ENCODE measurements at regions not wholly inside any gene's neighbourhood (a gene's known extent, or its start where the extent isn't known, plus 50 kb on each side); places are given as distances from the start of the nearest gene placed in this dataset.

- FAIRE-seq: no peak
Measured at GRCh38 chr3:150170852-150171520, 200.3 kb upstream of the PFN2 start.

GRCh38 chr3:150169330-150169940, 198.7 kb upstream of the PFN2 start:
- FAIRE-seq: no peak
- DNase-seq (ENCODE audit: low spot score): no peak

More at GRCh38 chr3:150170852-150171520, 200.3 kb upstream of the PFN2 start:
- no peak for DNase-seq (ENCODE audit: low spot score)

GRCh38 chr3:150168698-150169097, 198.0 kb upstream of the PFN2 start:
- FAIRE-seq: no peak
- no peak for DNase-seq (ENCODE audit: low spot score)

DNA sequence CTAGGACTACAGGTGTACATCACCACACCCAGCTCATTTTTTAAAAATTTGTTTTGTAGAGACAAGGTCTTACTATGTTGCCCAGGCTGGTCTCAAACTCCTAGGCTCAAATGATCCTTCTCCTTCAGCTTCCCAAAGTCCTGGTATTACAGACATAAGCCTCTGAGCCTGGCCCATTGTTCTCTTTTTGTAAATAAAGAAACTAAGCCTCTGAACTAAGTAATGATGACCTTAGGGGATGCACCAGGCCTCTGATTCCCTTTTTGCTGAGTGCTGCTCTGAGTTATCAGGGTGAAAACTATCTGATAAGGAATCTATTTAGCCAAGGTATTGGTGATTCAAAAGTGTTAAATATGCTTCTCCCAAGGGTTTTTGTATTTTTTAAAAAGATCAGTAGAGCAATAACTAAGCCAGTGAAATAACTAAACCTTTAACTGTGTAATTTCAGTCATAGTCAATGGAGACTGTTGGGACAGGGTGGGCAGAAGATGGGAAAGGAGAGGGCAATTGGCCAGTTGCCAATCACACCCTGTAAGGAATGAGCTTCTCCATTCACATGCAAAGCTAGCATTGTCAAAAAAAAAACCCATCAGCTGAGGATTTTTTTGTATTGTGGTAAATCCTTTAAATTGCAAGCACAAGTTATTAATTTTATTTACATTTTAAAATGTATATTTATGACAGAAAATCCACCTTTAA, 194.8 kb upstream of the PFN2 start:
- no peak for FAIRE-seq

GRCh38 chr3:150161011-150161410, 190.3 kb upstream of the PFN2 start:
- FAIRE-seq (no peak), DNase-seq (ENCODE audit: low spot score) (no peak)

More for the DNA sequence above, 194.8 kb upstream of the PFN2 start:
- DNase-seq (ENCODE audit: low spot score): no peak

GRCh38 chr3:150158943-150159625, 188.4 kb upstream of the PFN2 start:
- DNase-seq (ENCODE audit: low spot score) (no peak), FAIRE-seq (no peak)

- no peak for FAIRE-seq
- DNase-seq (ENCODE audit: low spot score): no peak
Measured at GRCh38 chr3:150152567-150152966, 181.9 kb upstream of the PFN2 start.

DNA sequence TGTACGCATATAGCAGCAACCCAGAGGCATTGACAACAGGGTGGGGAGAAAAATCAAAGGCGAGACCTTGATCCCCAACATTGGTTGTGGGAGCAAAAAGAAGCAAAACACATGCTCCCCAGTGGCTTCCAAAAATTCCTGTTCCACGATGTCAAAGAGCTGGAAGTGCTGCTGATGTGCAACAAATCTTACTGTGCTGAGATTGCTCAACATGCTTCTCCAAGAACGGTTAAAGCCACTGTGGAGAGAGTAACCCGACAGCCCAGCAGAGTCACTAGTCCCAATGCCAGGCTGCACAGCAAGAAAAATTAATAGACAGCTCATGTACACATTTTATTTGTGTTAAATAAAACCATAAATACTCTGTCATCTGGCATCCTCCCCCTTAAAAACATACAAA, 179.9 kb upstream of the PFN2 start:
- FAIRE-seq (no peak), DNase-seq (ENCODE audit: low spot score) (no peak)

DNA sequence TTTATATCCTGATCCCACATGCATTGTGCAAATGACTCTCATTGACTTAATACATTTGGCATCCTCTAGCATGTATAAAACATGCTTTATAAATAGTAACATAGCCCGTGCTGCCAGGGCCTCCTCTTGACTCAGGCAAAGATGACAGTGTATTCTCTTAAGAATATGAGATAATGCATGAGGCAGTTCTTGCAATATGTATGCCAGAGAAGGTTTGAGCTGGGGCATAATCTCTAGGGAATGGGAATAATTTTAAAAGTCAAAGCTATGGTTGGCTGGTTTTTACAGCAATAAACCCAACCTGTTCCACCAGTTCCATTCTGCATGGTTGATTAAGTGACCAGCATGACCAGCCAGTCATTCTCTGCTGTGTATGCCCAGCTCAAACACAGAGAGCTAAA, 179.0 kb upstream of the PFN2 start:
- DNase-seq (ENCODE audit: low spot score) (peak; percentile 73), FAIRE-seq (peak; percentile 97)

DNA sequence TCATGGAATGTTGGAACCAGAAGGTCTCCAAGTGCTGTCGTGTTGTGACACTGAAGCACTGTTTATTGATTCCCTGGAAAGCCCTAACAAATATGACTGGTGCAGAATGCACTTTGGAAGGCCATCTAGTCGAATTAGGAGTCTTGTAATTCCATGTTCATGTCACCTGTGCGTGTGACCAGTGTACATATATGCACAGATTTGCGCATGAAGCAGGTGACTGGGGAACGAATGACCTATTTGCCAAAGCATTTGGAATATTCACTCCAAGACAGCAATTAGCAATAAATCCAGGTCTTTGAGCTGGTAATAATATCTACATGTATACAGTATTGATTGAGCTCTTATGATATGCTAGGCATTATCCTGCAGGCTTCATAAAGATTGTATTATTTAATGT, 177.5 kb upstream of the PFN2 start:
- DNase-seq (ENCODE audit: low spot score) (no peak), FAIRE-seq (no peak)

DNA sequence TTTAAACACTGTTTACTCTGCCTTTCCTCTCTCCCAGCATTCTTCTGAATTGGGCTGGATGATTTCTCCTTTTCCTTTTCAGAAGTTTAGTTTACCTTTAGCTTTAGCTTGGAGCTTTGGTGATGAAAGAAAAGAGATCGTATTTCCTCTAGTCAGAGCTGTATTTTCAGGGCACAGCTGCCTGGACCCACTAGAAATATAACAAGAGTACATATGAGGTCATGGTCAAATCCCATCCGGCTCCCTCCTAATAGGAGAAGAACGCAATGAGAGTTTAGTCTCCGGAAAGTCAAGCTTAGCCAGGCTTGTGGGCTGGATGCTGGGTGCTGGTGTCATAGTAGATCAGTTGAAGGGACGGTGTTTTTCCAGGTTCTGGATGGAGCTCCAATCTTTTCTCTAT, 177.1 kb upstream of the PFN2 start:
- no peak for DNase-seq (ENCODE audit: low spot score)

DNA sequence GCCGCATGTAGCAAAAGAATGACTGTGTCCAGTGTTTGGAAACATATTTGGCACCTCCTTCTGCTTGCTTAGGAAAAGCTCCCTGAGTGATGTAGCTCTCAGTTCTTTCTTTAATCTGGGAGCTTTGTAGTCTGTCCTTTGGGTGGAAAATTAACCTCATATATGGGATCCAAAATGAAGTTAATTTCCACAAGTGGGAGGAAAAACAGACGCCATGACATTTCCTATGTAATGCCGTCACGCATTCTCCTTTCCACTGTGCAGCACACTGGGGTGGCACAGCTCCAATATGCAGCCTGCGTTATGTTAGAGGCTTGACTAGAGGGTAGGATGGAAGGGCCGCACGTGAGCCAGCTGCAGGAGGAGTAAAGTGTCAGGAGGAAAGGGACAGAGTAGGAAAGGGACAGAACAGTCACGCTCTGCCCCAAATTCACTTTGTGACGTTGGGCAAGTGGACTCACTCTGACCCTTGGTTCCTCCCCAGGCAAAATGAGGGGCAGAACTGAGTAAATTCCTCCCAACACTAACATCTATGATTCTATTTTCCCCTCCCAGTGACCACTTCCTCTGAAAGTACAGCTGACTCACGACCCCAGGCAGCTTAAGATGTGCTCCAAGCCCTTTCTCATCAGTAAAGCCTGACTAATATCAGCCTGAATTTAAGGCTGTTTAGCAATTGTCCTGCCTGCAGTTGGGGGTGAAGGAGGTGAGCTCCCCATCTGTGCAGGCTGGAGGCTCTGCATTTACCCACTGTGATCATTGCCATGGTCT, 176.5 kb upstream of the PFN2 start:
- peak; percentile 74 for DNase-seq (ENCODE audit: low spot score)
- FAIRE-seq: peak; percentile 87

More for the DNA sequence above, 177.1 kb upstream of the PFN2 start:
- FAIRE-seq: no peak

DNA sequence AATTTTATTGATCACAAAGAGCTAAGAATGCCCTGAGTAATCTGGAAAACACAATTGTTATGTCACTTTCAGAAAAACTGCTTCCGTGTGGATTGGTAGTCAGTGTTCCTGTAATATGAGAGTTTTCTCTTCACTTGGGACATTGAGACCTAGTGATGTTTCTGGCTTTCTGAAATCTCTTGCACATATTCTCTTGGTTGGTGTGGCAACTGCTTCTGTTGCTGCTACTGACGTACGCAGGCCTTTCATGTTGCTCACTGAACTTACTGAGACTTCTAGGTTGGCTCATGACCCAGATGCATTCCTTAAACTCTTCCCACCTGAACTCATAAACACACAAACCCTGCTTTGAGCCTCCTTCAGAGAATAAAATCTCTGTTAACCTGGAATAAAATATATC, 175.0 kb upstream of the PFN2 start:
- FAIRE-seq (no peak), DNase-seq (ENCODE audit: low spot score) (no peak)

DNA sequence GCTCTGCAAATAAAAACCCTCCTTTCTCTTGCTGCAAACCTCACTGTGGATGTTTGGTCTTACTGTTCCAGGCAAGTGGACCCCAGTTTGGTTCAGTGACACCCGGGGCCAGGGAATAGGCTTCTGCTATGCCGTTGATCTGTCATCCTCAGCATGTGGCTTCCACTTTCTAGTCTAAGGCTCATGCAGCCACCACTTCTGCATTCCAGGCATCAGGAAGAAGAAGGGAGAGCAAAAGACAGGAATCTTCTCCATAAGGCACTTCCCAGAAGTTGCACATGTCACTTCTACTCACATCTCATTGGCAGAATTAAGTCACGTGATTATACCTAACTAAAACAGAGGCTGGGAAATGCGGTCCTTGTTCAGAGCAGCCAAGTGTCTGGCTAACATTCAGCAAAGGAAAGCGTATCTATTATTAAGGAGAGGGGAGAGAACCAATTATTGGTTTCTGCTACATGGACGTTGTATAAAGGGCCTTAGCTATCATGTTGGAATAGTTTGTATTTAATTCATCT, 173.6 kb upstream of the PFN2 start:
- no peak for FAIRE-seq
- no peak for DNase-seq (ENCODE audit: low spot score)

GRCh38 chr3:150142936-150143335, 172.2 kb upstream of the PFN2 start:
- FAIRE-seq (no peak), DNase-seq (ENCODE audit: low spot score) (no peak)

DNA sequence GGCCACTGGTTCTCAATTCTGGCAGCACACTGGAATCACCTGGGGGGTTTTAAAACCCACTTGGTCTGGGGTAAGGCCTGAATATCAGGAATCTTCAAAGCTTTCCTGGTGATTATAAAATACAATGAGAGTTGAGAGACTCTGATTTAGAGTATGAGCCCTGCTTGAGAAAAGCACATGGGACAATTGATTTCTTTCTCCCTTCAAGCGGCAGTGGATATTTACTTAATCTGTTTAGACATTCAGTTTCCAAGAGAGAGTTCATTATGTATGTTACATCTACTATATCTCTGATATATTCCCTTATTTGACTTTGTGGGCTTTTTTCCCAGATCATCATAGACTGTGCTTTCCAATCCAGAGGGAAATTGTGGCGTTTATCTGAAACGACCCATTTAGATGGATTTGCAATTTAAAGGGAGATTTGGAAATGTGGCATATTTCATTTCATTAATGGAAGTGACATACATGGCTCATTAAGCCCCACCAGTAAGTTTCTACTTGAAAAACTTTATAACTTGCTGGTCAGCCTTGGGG, 171.2 kb upstream of the PFN2 start:
- DNase-seq (ENCODE audit: low spot score) (no peak), FAIRE-seq (no peak)

GRCh38 chr3:150140614-150141321, 170.1 kb upstream of the PFN2 start:
- DNase-seq (ENCODE audit: low spot score): no peak
- FAIRE-seq: no peak

DNA sequence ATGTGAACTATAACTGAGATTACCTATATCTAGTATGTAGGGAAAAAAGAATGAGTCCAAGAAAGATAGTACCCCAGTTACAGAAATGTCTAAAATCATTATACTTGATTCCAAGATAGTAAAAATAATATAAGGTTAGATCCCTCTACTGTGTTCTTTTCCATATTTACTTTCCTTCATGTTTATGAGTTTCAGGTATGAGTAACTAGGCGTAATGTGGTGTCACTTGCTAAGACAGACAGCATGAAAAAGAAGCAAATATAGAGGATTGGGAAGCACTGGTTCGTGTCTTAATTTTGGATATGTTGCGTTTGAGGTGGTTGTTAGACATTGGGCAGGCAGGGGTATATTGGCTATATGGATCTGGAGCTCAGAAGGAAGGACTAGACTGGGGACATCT, 168.1 kb upstream of the PFN2 start:
- DNase-seq (ENCODE audit: low spot score) (no peak), FAIRE-seq (no peak)

DNA sequence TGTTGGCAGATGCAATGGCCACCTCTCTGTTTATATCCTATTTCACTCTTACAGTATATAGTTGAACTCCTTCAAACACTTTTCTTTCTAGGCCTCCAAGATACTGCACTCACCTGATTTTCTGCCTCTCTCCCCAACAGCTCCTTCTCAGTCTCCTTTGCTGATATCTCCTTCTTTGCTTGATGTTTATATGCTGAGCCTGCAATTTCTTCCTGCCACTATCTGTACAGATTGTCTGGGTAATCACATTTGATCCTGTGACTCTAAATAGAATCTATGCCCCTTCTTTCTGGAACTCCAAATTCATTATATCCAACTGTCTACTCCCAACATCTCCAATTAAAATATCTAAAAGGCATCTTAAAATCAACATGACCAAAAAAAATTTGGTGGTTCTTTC, 165.5 kb upstream of the PFN2 start:
- DNase-seq (ENCODE audit: low spot score) (no peak), FAIRE-seq (no peak)

GRCh38 chr3:150135287-150135721, 164.6 kb upstream of the PFN2 start:
- DNase-seq (ENCODE audit: low spot score): no peak
- no peak for FAIRE-seq

Measured in RCC 7860 (cell line).